C4-2B (cell line): ENCODE measurements at regions not wholly inside any gene's neighbourhood (a gene's known extent, or its start where the extent isn't known, plus 50 kb on each side); places are given as distances from the start of the nearest gene placed in this dataset.

Source experiments
- CTCF ChIP-seq: fragments of 450-650 bp; conservative IDR thresholded peaks from 2 replicates; pipeline ENCODE4 v1.5.1; 2017; ENCODE audit warnings: mild to moderate bottlenecking
- ZFX ChIP-seq: fragments of 450-650 bp; IDR thresholded peaks from 2 replicates; pipeline ENCODE4 v1.6.1; 2017

- TF ChIP-seq CTCF: no peak
- no peak for TF ChIP-seq ZFX
Observed at GRCh38 chr5:25891691-25892090, 1146.7 kb downstream of the CDH9 start.
